ENCODE measurements at regions not wholly inside any gene's neighbourhood (a gene's known extent, or its start where the extent isn't known, plus 50 kb on each side); places are given as distances from the start of the nearest gene placed in this dataset.

DNA sequence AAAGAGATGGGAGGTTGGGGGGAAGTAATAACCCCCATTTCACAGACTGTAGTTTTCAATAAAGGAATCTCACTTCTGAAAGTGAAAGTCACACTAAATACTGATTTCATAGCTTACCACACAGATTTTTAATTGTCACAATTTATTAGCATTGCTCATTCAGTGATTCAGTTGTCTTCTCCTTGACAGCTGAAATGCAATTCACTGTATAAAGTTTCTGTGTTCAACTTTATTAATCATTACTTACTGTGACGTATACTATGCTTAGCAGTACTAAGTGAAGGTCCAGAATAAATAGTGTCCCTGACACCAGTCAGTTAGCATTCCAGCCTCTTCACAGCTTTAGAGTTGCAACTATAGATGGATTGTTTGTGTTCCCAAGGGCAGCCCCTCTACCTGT lies 324.1 kb upstream of the CRIM1 start:
- BruUV-seq (replicated peaks): no TSS peak
- intact Hi-C loops (cut with micrococcal nuclease; ENCODE audit: unreplicated experiment): no loop called here
- CTCF ChIA-PET: no interaction called here

DNA sequence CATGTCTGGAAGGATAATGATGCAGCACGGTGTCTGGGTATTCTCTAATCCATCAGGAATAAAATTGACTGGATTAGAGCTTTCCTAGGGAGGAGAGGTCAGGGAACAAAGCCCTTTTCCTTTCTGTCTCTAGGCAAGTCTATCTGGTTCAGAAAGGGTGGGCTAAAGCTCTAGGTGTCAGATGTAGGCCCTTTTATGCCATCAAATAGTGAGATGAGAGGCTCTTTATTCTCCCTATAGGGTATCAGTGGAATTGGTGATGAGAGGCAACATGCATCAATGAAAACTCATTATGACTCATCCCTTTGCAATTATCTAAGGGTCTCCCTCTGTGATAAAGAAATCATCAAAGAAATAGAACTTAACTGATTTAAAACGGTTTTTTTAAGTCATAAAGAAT lies 328.0 kb upstream of the CRIM1 start:
- TF ChIP-seq, protein P1, sequence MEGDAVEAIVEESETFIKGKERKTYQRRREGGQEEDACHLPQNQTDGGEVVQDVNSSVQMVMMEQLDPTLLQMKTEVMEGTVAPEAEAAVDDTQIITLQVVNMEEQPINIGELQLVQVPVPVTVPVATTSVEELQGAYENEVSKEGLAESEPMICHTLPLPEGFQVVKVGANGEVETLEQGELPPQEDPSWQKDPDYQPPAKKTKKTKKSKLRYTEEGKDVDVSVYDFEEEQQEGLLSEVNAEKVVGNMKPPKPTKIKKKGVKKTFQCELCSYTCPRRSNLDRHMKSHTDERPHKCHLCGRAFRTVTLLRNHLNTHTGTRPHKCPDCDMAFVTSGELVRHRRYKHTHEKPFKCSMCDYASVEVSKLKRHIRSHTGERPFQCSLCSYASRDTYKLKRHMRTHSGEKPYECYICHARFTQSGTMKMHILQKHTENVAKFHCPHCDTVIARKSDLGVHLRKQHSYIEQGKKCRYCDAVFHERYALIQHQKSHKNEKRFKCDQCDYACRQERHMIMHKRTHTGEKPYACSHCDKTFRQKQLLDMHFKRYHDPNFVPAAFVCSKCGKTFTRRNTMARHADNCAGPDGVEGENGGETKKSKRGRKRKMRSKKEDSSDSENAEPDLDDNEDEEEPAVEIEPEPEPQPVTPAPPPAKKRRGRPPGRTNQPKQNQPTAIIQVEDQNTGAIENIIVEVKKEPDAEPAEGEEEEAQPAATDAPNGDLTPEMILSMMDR (conservative IDR thresholded peaks at IDR 0.05): no peak
- no peak for TF ChIP-seq EZH2 (IDR thresholded peaks at IDR 0.05; ENCODE audit: low read depth)
- no peaks in the 10 kb centered on the region for H3K9me3 ChIP-seq (ENCODE audit: insufficient read depth, low read depth)
- intact Hi-C loops (cut with micrococcal nuclease; ENCODE audit: unreplicated experiment): no loop called here
- H3F3A ChIP-seq (ENCODE audit: insufficient read depth, low read depth): no peaks in the 10 kb centered on the region
- no peaks in the 10 kb centered on the region for H4K20me1 ChIP-seq (ENCODE audit: insufficient read depth)
- ChIA-PET CTCF (no interaction called here), POLR2A (ENCODE audit: unreplicated experiment) (no interaction called here)
- no peaks in the 10 kb centered on the region for H3K4me1 ChIP-seq (replicated peaks; ENCODE audit: insufficient read depth)
- no peak overlapping the region for H3K4me2 ChIP-seq
- H3K79me2 ChIP-seq (ENCODE audit: low read depth): no peaks in the 10 kb centered on the region
- no peaks in the 10 kb centered on the region for H3K9me2 ChIP-seq (ENCODE audit: insufficient read depth)
- no peaks in the 10 kb centered on the region for H3K27me3 ChIP-seq (ENCODE audit: insufficient read depth, low read depth)
- H3K27ac ChIP-seq: no peak overlapping the region
- no peak overlapping the region for H2AFZ ChIP-seq
- no peak overlapping the region for H3K4me3 ChIP-seq
- no peak for DNase-seq
- no peaks in the 10 kb centered on the region for H3K36me3 ChIP-seq (ENCODE audit: low read depth)
- no TSS peak for BruUV-seq (replicated peaks)

More for the DNA sequence above, 324.1 kb upstream of the CRIM1 start:
- no peaks in the 10 kb centered on the region for H3K9me2 ChIP-seq (ENCODE audit: insufficient read depth)
- no peaks in the 10 kb centered on the region for H3K79me2 ChIP-seq (ENCODE audit: low read depth)
- no peaks in the 10 kb centered on the region for H3F3A ChIP-seq (ENCODE audit: insufficient read depth, low read depth)
- no peak overlapping the region for H3K27ac ChIP-seq
- no peak overlapping the region for H3K4me2 ChIP-seq
- no peaks in the 10 kb centered on the region for H4K20me1 ChIP-seq (ENCODE audit: insufficient read depth)
- TF ChIP-seq, protein P1 (conservative IDR thresholded peaks at IDR 0.05): no peak
- no peak for TF ChIP-seq EZH2 (IDR thresholded peaks at IDR 0.05; ENCODE audit: low read depth)
- H3K27me3 ChIP-seq (ENCODE audit: insufficient read depth, low read depth): no peaks in the 10 kb centered on the region
- no peaks in the 10 kb centered on the region for H3K9me3 ChIP-seq (ENCODE audit: insufficient read depth, low read depth)
- no peak for DNase-seq
- POLR2A ChIA-PET (ENCODE audit: unreplicated experiment): no interaction called here
- no peaks in the 10 kb centered on the region for H3K36me3 ChIP-seq (ENCODE audit: low read depth)
- no peak overlapping the region for H3K4me3 ChIP-seq
- H3K4me1 ChIP-seq (replicated peaks; ENCODE audit: insufficient read depth): no peaks in the 10 kb centered on the region
- H2AFZ ChIP-seq: no peak overlapping the region

DNA sequence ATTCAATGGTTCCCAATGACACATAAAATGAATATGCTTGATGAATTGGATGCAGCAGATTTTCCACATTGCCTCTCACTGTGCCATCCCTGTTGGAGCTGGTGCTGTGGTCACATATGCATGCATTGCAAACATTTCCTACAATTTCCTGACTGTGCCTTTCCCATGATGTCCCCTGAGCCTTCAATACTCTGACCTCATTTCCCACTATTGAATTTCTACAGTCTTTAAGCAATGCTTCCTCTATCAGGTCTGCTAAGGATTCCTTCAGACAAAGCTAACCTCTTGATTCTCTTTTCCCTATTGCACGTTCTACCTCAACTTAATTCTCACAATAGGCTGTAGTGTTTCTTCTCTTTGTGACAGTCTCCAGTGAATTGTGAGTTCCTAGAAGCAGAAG lies 342.5 kb upstream of the CRIM1 start:
- DNase-seq: no peak
- TF ChIP-seq, protein P1 (conservative IDR thresholded peaks at IDR 0.05): no peak
- no peak for TF ChIP-seq EZH2 (IDR thresholded peaks at IDR 0.05; ENCODE audit: low read depth)
- intact Hi-C loops (cut with micrococcal nuclease; ENCODE audit: unreplicated experiment): no loop called here
- H4K20me1 ChIP-seq (ENCODE audit: insufficient read depth): no peaks in the 10 kb centered on the region
- H3K4me3 ChIP-seq: no peak overlapping the region
- no peaks in the 10 kb centered on the region for H3K79me2 ChIP-seq (ENCODE audit: low read depth)
- no peaks in the 10 kb centered on the region for H3F3A ChIP-seq (ENCODE audit: insufficient read depth, low read depth)
- no peak overlapping the region for H2AFZ ChIP-seq
- POLR2A ChIA-PET (ENCODE audit: unreplicated experiment): no interaction called here
- H3K4me1 ChIP-seq (replicated peaks; ENCODE audit: insufficient read depth): no peaks in the 10 kb centered on the region
- CTCF ChIA-PET: no interaction called here
- no peaks in the 10 kb centered on the region for H3K9me2 ChIP-seq (ENCODE audit: insufficient read depth)
- H3K27ac ChIP-seq: no peak overlapping the region
- no peaks in the 10 kb centered on the region for H3K36me3 ChIP-seq (ENCODE audit: low read depth)
- H3K9me3 ChIP-seq (ENCODE audit: insufficient read depth, low read depth): no peaks in the 10 kb centered on the region
- no peak overlapping the region for H3K4me2 ChIP-seq
- BruUV-seq (replicated peaks): no TSS peak
- no peaks in the 10 kb centered on the region for H3K27me3 ChIP-seq (ENCODE audit: insufficient read depth, low read depth)

All from PC-9 (cell line).